ENCODE measurements at regions not wholly inside any gene's neighbourhood (a gene's known extent, or its start where the extent isn't known, plus 50 kb on each side); places are given as distances from the start of the nearest gene placed in this dataset.

GRCh38 chr10:109358325-109358724, 565.0 kb downstream of the XPNPEP1 start:
- CTCF ChIA-PET, result no interaction called here

GRCh38 chr10:109348324-109348723, 575.0 kb downstream of the XPNPEP1 start:
- BruUV-seq (replicated peaks), result no TSS peak
- CTCF ChIA-PET, result no interaction called here
- H2AFZ ChIP-seq, result no peak overlapping the region

More at GRCh38 chr10:109358325-109358724, 565.0 kb downstream of the XPNPEP1 start:
- Histone ChIP-seq H3K36me3 (ENCODE audit: low read depth) (no peaks in the 10 kb centered on the region), H3K27ac (no peak overlapping the region), H2AFZ (no peak overlapping the region), H3K4me2 (no peak overlapping the region), H3K4me1 (replicated peaks; ENCODE audit: insufficient read depth) (no peaks in the 10 kb centered on the region), H3F3A (ENCODE audit: insufficient read depth, low read depth) (no peaks in the 10 kb centered on the region), H3K9me3 (ENCODE audit: insufficient read depth, low read depth) (no peaks in the 10 kb centered on the region), H4K20me1 (ENCODE audit: insufficient read depth) (no peaks in the 10 kb centered on the region), H3K9me2 (ENCODE audit: insufficient read depth) (no peaks in the 10 kb centered on the region), H3K27me3 (ENCODE audit: insufficient read depth, low read depth) (no peaks in the 10 kb centered on the region), H3K4me3 (no peak overlapping the region), H3K79me2 (ENCODE audit: low read depth) (no peaks in the 10 kb centered on the region)
- POLR2A ChIA-PET (ENCODE audit: unreplicated experiment), result no interaction called here
- BruUV-seq (replicated peaks), result no TSS peak
- intact Hi-C loops (cut with micrococcal nuclease; ENCODE audit: unreplicated experiment), result no loop called here
- no peak for DNase-seq
- TF ChIP-seq CTCF (conservative IDR thresholded peaks at IDR 0.05) (no peak), EZH2 (IDR thresholded peaks at IDR 0.05; ENCODE audit: low read depth) (no peak)

GRCh38 chr10:109343293-109343692, 580.0 kb downstream of the XPNPEP1 start:
- H3K4me3 ChIP-seq, result no peak overlapping the region
- no peaks in the 10 kb centered on the region for H3K4me1 ChIP-seq (replicated peaks; ENCODE audit: insufficient read depth)
- no TSS peak for BruUV-seq (replicated peaks)
- intact Hi-C loops (cut with micrococcal nuclease; ENCODE audit: unreplicated experiment), result no loop called here
- H3K4me2 ChIP-seq, result no peak overlapping the region
- no peaks in the 10 kb centered on the region for H3F3A ChIP-seq (ENCODE audit: insufficient read depth, low read depth)
- CTCF ChIA-PET, result no interaction called here
- no peaks in the 10 kb centered on the region for H3K9me3 ChIP-seq (ENCODE audit: insufficient read depth, low read depth)
- no peaks in the 10 kb centered on the region for H3K36me3 ChIP-seq (ENCODE audit: low read depth)
- POLR2A ChIA-PET (ENCODE audit: unreplicated experiment), result no interaction called here
- H3K9me2 ChIP-seq (ENCODE audit: insufficient read depth), result no peaks in the 10 kb centered on the region
- H4K20me1 ChIP-seq (ENCODE audit: insufficient read depth), result no peaks in the 10 kb centered on the region
- TF ChIP-seq EZH2 (IDR thresholded peaks at IDR 0.05; ENCODE audit: low read depth) (no peak), CTCF (conservative IDR thresholded peaks at IDR 0.05) (no peak)
- no peaks in the 10 kb centered on the region for H3K79me2 ChIP-seq (ENCODE audit: low read depth)
- peak in 1 of 2 experiments; percentile 34 for DNase-seq
- H3K27ac ChIP-seq, result no peak overlapping the region
- no peak overlapping the region for H2AFZ ChIP-seq
- no peaks in the 10 kb centered on the region for H3K27me3 ChIP-seq (ENCODE audit: insufficient read depth, low read depth)

More at GRCh38 chr10:109348324-109348723, 575.0 kb downstream of the XPNPEP1 start:
- TF ChIP-seq CTCF (conservative IDR thresholded peaks at IDR 0.05) (no peak), EZH2 (IDR thresholded peaks at IDR 0.05; ENCODE audit: low read depth) (no peak)
- no peak overlapping the region for H3K4me2 ChIP-seq
- H3K4me3 ChIP-seq, result no peak overlapping the region
- H3K4me1 ChIP-seq (replicated peaks; ENCODE audit: insufficient read depth), result no peaks in the 10 kb centered on the region
- no peaks in the 10 kb centered on the region for H3K36me3 ChIP-seq (ENCODE audit: low read depth)
- H3K27me3 ChIP-seq (ENCODE audit: insufficient read depth, low read depth), result no peaks in the 10 kb centered on the region
- H3K27ac ChIP-seq, result no peak overlapping the region
- intact Hi-C loops (cut with micrococcal nuclease; ENCODE audit: unreplicated experiment), result no loop called here
- H3F3A ChIP-seq (ENCODE audit: insufficient read depth, low read depth), result no peaks in the 10 kb centered on the region
- H4K20me1 ChIP-seq (ENCODE audit: insufficient read depth), result no peaks in the 10 kb centered on the region
- DNase-seq, result no peak
- H3K79me2 ChIP-seq (ENCODE audit: low read depth), result no peaks in the 10 kb centered on the region
- POLR2A ChIA-PET (ENCODE audit: unreplicated experiment), result no interaction called here
- no peaks in the 10 kb centered on the region for H3K9me3 ChIP-seq (ENCODE audit: insufficient read depth, low read depth)
- H3K9me2 ChIP-seq (ENCODE audit: insufficient read depth), result no peaks in the 10 kb centered on the region

All from PC-9 (cell line).